NCI-H2196 (cell line): ENCODE measurements at regions not wholly inside any gene's neighbourhood (a gene's known extent, or its start where the extent isn't known, plus 50 kb on each side); places are given as distances from the start of the nearest gene placed in this dataset.

Experiments
- DNase-seq: peaks from one replicate; lab custom pipeline; 2025; ENCODE audit not compliant: unreplicated experiment; lab: John Stamatoyannopoulos, UW

DNA sequence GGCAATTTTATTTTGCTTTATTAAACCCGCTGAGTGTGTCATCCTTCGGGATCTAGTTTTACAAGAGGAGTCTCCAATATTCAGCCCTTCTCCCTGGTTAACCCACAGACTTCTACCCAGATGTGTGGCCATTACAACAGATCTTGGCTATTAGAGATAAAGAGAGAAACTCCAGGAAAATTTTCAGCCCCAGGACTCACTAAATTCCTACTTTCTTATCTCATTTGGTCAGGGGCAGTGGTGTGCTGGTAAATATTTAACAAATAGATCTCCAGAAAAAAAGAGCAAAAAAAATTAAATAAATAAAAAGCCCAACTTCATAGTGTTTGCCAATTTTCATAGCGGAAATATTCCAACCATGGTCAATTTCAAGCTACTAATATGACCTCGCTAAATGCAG, 168.4 kb downstream of the RND3 start:
- DNase-seq: no peak

DNA sequence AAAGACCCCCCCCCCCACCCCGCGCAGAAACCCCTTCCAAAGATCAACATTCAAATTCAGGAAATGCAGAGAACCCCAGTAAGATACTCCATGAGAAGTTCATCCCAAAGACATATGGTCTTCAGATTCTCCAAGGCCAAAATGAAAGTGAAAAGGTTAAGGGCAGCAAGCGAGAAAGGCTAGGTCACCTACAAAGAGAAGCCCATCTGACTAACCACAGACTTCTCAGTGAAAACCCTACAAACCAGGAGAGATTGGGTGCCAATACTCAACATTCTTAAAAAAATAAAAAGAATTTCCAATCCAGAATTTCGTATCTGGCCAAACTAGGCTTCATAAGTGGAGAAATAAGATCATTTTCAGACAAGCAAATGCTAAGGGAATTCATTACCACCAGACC, 175.2 kb downstream of the RND3 start:
- no peak for DNase-seq

DNA sequence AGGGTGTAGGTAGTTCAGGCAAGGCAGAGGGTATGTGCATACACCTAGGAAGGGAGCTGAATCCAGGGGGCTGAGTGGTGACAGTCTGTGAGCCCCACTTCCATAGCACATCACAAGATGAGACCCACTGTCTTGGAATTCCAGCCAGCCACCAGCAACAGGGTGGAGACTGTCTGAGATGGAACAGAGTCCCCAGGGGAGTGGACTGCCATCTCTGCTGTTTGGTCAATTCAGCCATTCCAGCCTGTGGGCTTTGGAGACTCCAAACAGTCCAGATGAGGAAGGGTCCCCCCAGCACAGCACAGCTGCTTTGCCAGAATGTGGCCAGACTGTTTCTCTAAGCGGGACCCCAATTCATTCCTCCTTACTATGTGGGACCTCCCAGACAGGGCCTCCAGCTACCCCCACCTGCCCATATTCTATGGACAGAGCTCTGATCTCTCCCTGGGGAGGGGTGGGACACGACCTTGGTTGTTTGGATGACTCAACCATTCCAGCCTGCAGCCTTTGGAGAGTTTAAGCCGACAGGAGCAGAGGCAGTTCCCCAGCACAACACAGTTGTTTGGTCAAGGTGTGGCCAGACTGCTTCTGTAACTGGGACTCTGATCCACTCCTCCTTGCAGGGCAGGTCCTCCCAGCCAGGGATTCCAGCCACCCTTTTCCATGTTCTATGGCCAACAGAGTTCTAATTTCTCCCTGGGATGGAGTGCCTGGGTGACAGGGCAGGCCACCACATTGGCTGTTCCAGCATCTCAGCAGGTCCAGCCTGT, 178.0 kb downstream of the RND3 start:
- no peak for DNase-seq

DNA sequence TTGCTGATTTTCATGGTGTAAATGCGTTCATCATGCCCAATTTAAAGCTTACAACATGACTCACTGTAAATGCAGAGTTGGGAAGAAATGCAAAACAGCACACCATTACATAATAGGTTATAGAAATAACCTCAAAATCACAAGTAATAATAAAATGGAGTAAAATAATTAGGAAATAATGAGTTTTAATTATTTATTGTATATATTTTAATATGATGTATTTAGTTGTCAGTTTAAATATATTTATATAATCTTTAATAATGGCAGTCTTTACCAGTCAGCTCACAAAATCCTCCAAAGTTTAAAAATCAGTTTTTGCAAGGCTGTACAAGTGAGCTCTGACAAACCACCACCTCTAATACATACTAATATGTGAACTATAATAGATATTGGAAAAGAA, 180.2 kb downstream of the RND3 start:
- no peak for DNase-seq

DNA sequence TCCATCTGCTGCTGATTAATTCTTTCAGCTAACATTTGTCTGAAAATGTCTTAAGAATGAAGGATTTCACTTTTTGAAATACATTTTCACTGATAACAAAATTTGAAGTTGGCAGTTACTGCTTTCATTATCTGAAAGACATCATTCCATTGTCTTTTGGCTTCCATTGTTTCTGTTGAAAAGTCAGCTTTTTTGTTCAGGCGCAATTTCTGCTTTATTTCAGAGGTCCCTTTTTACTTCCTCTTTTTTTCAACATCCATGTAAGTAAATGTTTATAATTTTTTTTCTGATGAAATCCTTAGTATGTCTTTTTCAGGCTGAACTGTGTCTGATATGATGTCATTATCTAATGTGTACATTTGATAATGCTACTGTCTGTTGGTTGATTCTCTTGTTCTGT, 184.2 kb downstream of the RND3 start:
- no peak for DNase-seq

DNA sequence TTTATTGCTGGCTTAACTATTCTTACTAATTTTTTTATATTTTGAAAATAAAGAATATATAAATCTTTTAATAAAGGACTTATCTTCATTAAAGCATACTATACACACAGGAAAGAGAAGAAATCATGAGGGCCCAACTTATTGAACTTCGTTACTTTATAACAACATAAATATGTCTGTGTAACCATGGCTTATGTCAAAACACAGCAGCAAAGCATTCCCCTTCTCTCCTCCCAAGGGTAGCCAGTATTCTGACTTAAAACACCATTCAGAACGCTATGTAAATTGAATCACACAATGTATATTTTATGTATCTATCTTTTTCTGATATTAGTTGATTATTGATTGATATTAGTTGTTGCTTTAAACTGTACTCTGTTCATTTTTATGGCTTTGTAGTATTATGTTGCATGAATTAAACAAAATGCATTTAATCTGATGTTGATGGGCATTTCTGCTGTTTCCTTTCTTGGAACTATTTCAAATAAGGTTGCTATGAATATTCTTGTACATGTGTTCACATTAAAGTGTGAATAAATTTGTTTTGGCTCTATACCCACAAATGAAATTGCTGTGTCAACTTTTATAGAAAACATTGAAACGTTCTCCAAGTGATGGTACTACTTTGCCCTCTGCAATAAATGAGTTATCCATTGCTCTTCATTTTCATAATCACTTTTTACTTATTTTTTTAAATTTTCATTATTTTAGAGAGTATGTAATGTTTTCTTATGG, 188.7 kb downstream of the RND3 start:
- DNase-seq: no peak

DNA sequence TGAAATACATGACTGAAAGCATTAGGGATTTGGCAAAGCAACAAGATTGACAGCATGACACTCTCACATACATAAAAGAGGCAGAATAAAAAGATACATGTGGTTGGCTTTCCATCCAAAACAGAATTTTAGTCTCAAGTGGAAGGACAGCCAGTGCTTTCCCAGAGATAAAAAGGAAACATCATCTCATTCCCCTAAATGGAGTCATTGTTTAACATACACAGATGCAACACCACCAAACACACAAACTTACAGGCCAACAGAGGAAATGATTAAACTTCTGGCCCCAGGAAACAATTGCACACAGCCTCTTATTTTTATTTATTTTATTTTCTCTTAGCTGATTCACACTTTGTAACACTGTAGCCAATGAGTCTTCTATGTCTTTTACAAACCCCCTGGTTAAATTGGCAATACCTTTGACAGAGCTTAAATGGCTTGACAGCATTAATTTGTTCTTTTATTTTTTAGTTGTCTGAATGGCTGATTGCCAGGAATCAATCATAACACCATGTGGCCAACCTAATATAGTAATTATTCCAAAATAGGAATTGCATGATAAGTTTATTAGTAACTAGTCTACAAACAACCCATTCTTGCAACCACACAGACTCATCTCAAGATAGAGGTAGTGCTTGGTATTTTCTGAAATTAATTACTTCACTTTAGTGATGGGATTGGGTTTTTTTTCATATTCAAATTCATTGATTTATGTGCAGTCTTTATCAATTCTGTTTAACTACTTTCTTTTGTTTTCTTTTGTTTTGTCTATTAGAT, 190.5 kb downstream of the RND3 start:
- no peak for DNase-seq

DNA sequence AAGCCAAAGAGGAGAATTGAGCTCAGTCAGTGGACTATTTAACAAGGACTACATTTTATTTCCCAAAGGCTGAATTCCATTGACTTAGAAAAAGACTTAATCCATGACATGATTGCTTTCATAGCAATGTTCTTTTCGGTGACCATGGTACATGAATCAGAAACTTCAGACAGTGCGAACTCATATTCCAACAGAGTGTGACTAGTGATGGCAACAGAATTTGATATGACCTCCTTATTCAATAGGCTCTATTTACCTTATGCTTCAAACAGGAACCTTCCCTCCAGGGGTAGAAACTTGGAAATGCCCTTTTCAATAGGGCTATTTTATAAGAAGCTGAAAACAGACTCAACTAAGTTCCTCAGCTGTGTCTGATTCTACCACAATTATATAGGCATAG, 191.9 kb downstream of the RND3 start:
- no peak for DNase-seq

DNA sequence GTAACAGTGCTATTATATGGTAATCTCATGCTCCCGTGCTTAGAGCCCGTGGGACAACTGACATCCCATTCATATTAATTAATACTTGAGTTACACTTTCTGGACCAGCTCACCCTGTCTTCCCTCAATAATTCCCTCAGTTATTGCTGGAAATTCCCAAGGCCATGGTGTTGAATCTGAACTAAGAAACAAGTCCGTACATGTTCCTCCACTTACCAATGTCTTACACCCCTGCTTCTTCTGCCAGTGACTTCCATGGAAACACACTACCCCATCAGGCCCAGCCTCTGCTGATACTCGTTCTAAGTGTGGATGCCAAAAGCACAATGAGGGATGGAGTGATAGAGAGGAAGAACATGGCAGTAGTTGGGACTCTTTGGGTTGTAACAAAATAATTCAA, 193.7 kb downstream of the RND3 start:
- DNase-seq: no peak

DNA sequence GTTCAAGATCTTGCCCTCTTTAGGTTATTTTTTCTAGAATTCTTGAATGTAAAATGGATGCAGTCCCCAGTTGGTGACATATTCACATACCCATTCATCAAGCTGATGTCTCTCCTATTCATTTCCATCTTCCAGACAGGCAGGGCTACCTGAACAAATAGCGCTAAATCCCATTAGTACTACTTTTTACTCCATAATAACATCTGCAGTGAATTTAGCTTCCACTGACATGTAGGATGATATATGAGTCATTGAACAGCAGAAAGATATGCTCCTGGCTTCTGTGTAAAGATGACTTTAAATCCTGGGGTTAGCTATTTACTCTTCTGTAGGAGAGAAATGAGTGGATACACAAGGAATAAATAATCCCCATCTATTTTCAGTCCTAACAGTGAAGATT, 194.7 kb downstream of the RND3 start:
- DNase-seq: no peak

DNA sequence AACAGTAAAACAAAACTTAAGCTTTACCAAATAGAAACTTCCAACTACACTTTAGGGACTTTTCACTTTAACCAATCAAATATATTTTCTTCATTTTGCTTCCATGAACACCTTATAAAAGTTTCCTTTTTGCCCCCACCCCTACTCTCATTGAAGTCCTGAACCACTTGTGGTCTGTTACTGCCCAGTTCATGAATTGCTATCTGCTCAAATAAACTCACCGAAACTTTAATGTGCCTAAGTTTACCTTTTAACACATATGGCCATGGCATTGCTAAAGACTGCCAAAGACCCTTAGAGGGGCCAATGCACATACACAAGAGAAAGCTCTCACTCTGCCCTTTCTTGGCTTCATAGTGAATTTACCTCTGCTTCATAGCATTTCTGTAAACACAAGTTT, 195.3 kb downstream of the RND3 start:
- no peak for DNase-seq

DNA sequence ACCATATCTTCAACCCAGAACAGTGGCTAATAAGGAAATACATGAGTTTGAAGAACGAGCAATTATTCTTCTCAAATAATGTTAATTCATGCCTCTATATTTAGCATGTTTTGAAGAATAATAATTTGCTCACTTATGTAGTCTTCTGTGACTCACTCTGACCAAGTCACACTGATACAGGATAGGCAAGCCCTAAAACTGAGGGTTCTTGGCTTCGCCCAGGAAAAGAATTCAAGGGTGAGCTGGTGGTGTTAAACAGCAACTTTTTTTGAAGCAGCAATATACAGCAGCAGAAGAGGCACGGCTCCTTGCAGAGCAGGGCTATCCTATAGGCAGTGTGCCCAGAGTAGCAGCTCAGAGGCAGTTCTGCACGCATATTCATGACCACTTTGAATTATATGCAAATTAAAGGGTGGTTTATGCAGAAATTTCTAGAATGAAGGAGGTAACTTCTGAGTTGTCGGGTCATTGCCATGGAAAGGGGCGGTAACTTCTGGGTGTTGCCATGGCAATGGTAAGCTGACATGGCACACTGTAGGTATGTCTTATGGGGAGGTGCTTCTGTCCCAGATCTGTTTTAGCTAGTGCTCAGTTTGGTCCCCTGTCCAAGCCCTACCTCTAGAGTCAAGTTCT, 200.6 kb downstream of the RND3 start:
- DNase-seq: no peak

DNA sequence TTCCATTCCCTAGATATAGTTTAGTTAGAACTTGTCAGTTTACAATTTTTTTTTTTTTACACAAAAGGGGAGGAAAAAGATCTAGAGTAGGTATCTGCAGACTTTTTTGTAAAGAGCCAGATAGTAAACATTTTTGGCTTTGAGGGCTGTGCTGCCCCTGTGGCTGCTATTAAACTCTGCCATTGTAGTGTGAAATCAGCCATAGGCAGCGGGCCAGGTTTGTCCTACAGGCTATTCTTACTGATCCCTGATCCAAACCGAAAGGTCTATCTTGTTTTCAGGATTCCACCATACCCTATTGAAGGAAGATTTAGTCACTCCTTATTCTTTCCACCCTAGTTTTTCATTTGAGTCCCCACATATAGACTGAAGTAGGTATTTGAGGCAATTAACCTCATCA, 203.4 kb downstream of the RND3 start:
- DNase-seq: no peak

DNA sequence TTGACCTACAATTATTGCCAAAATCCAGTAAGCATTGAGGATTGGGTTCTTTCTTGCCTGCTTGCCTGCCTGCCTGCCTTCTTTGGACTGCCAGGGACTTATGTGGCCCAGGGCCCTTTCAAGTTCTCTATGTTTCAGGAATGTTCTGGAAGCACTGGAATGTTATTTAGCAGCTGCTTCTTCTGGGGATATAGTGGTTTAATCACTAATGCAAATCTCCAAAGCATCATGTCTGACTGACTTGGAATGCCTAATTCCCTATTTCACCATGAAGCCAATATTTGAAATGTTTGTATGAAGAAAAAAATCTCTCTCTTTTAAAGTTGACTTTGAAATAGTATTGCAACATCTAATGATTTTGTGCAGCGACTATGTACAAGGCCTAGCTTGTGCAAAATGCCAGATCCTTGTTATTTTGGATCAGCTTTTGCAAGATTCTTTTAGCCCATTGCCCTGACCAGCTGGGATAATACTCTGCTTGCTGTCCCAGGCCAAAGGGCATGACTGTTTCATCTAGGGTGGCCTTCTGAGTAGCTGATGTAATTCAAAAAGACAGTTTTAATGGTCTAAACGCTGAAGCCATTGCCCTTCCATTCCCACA, 204.6 kb downstream of the RND3 start:
- DNase-seq: no peak

DNA sequence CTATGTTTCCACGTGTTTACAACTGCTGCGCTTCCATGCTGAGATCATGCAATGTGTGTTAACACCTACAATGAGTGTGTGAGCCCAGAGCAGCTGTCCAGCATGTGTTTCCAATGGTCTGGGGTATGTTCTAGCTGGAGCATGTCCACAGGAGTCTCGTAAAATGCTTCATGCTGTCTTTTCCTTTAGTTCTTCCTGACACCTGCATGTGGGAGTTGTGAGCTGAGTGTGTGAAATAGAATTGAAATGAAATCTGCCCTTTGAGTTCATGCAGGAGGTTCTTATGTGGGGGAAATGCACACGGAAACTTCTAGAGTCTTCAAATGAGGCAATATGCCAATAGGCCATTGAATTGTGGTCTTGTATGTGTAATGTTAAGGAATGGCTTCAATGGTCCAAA, 205.1 kb downstream of the RND3 start:
- DNase-seq: no peak

DNA sequence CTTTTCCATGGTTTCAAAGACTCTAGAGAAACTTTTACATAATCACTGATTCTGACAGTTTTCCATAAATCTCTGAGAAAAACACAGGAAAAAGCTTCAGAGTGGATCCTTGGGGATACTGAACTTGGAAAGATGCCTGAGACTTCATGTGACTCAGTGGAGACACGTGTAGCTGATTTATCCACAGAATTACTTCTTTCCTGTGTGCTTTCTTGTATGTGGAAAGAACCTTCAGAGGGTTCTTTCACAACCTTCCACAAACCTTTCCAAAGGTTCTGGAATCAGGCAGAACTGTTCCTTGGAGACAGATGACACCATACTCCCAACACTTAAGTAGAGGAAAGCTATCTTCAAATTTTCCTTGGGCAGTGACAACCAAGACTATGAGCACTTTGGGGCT, 207.2 kb downstream of the RND3 start:
- DNase-seq: no peak

DNA sequence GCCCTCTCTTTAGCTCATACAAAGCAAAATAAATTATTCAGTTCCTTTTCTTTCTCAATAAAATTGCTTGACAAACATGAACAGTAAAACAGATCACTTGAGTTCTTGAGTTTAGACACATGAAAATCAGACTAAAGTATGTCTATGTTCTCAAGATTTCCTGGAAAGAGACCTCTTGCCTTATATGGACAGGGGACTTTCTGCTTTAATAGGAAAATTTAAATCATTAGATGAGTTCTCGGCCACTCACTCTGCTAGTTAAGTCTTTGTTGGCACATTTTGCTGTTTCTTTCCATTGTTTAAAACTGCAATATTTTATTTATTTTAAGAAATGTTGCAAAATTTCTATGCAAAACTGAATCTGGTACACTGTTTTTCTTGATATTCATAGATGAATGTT, 207.8 kb downstream of the RND3 start:
- DNase-seq: no peak

DNA sequence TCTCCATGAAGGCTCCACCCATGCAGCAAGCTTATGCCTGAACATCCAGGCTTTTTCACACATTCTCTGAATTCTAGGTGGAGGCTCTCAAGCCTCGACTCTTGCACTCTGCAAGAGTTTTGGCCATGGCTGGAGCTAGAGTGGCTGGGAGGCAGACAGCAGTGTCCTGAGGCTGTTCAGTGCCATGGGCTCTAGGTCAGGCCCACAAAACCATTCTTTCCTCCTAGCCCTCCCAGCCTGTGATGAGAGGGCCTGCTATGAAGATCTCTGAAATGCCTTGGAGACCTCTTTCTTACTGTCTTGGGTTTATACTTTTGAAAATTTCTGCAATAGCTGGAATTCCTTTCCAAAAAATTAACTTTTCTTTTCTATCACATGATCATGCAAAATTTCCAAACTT, 210.7 kb downstream of the RND3 start:
- DNase-seq: no peak

DNA sequence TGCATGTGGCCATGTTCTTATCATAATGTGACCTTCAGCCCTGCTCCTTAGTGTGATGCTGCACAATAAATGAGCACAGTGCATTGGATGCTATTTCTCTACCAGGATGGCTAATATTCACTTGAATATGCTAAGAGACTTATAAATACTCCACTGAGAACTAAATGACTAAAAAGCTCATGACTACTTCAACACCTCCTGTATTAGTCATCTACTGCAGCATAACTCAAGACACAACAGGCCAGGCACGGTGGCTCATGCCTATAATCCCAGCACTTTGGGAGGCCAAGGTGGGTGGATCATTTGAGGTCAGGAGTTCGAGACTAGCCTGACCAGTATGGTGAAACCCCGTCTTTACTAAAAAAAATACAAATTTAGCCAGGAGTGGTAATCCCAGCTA, 213.4 kb downstream of the RND3 start:
- DNase-seq: no peak

DNA sequence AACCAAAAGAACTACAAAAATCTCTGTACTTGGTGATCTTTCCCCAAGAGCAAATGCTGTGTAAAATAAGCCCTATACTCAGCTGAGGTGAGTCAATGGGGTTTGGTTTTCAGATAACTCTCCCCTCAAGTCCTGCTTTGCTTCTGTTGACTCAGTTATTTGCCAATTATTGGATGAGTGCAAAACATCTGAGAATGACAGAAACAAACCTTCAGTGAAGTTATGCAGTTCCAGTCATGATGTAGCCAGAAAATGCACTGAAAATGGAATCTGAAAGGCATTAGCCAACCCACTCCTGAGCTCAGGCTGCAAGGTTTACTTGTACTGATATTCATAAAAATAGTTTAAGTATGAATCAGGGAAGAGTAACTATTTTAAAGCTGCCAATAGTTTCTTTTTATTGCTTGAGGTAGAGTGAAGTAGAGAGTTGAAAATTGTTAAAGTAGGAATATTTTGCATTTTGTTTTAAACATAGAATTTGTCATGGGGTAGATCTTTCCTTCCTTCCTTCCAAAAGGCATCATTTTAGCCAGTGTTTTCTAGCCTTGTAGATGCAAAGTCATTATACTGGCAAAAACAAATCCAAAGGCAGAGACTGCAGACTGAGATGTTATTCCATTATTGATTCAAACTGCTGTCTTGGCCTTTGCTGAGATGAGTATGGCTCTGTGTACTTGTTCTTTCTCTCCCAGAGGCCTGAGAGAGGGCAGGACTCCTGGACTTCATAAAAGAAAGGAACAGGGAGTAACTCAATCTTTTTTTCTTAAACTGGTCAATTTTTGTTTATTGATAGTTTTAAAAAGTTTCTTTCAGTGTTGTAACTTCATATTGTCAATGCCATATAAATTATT, 215.3 kb downstream of the RND3 start:
- no peak for DNase-seq
